Chondrocyte (in vitro differentiated cells): ENCODE measurements at regions not wholly inside any gene's neighbourhood (a gene's known extent, or its start where the extent isn't known, plus 50 kb on each side); places are given as distances from the start of the nearest gene placed in this dataset.

Experiments
- DNase-seq: peaks from one replicate; pipeline ENCODE4 v3.0.0; 2021; ENCODE audit warnings: mixed read lengths, low spot score
- H3K27ac Mint-ChIP-seq: one replicate; pipeline ENCODE4 v1.8.0; 2021; ENCODE audit warnings: mild to moderate bottlenecking, moderate library complexity, mixed read lengths; ENCODE audit not compliant: unreplicated experiment
- H3K27me3 Mint-ChIP-seq: 2 replicates; pipeline ENCODE4 v1.8.0; 2021; ENCODE audit warnings: low read depth, mixed read lengths
- H3K36me3 Mint-ChIP-seq: 2 replicates; pipeline ENCODE4 v1.8.0; 2021; ENCODE audit warnings: low read depth, mixed read lengths
- H3K4me1 Mint-ChIP-seq: 2 replicates; pipeline ENCODE4 v1.8.0; 2021; ENCODE audit warnings: low read depth, mild to moderate bottlenecking, mixed read lengths
- H3K4me3 Mint-ChIP-seq: one replicate; pipeline ENCODE4 v1.8.0; 2021; ENCODE audit warnings: mild to moderate bottlenecking, moderate library complexity, mixed read lengths; ENCODE audit not compliant: unreplicated experiment
- H3K9me3 Mint-ChIP-seq: 2 replicates; pipeline ENCODE4 v1.8.0; 2021; ENCODE audit warnings: low read depth, mixed read lengths
- CTCF ChIP-seq: fragments of 200-600 bp; sonication (generic); IDR thresholded peaks from 2 replicates; pipeline ENCODE4 v1.5.0; 2021; ENCODE audit warnings: antibody characterized with exemption, mild to moderate bottlenecking, moderate library complexity

GRCh38 chr15:98418122-98418521 lies 230.2 kb upstream of the IGF1R start:
- DNase-seq: no peak
- no peak for TF ChIP-seq CTCF
- Mint-ChIP-seq H3K27me3 (peaks cover 16% of the 10 kb centered on the region), H3K27ac (no peak overlapping the region), H3K9me3 (peaks cover 3% of the 10 kb centered on the region), H3K4me3 (no peak overlapping the region), H3K4me1 (peaks cover 20% of the 10 kb centered on the region), H3K36me3 (no peaks in the 10 kb centered on the region)

GRCh38 chr15:98419173-98419780 lies 229.1 kb upstream of the IGF1R start:
- DNase-seq: peak; percentile 30
- H3K9me3 Mint-ChIP-seq: peaks cover 3% of the 10 kb centered on the region
- peaks cover 17% of the 10 kb centered on the region for H3K27me3 Mint-ChIP-seq
- H3K36me3 Mint-ChIP-seq: no peaks in the 10 kb centered on the region
- no peak for TF ChIP-seq CTCF
- H3K27ac Mint-ChIP-seq: no peak overlapping the region
- H3K4me3 Mint-ChIP-seq: no peak overlapping the region
- H3K4me1 Mint-ChIP-seq: peaks cover 17% of the 10 kb centered on the region

GRCh38 chr15:98420837-98421236 lies 227.5 kb upstream of the IGF1R start:
- DNase-seq: no peak
- TF ChIP-seq CTCF: no peak
- H3K4me1 Mint-ChIP-seq: peaks cover 17% of the 10 kb centered on the region
- peaks cover 26% of the 10 kb centered on the region for H3K27me3 Mint-ChIP-seq
- no peaks in the 10 kb centered on the region for H3K36me3 Mint-ChIP-seq
- H3K27ac Mint-ChIP-seq: no peak overlapping the region
- no peak overlapping the region for H3K4me3 Mint-ChIP-seq
- H3K9me3 Mint-ChIP-seq: peaks cover 3% of the 10 kb centered on the region

GRCh38 chr15:98421419-98422129 lies 226.8 kb upstream of the IGF1R start:
- no peak for DNase-seq
- H3K9me3 Mint-ChIP-seq: no peaks in the 10 kb centered on the region
- peak overlapping the region; percentile 40 for H3K4me3 Mint-ChIP-seq
- peaks cover 31% of the 10 kb centered on the region for H3K27me3 Mint-ChIP-seq
- peaks cover 10% of the 10 kb centered on the region for H3K4me1 Mint-ChIP-seq
- peak; percentile 100 for TF ChIP-seq CTCF
- no peak overlapping the region for H3K27ac Mint-ChIP-seq
- no peaks in the 10 kb centered on the region for H3K36me3 Mint-ChIP-seq

- Mint-ChIP-seq H3K27ac (no peak overlapping the region), H3K36me3 (no peaks in the 10 kb centered on the region), H3K27me3 (peaks cover 33% of the 10 kb centered on the region), H3K4me3 (no peak overlapping the region), H3K9me3 (no peaks in the 10 kb centered on the region), H3K4me1 (peaks cover 5% of the 10 kb centered on the region)
- no peak for DNase-seq
- no peak for TF ChIP-seq CTCF
These were observed 226.2 kb upstream of the IGF1R start for GRCh38 chr15:98422130-98422478.
